ENCODE measurements at regions not wholly inside any gene's neighbourhood (a gene's known extent, or its start where the extent isn't known, plus 50 kb on each side); places are given as distances from the start of the nearest gene placed in this dataset.

DNA sequence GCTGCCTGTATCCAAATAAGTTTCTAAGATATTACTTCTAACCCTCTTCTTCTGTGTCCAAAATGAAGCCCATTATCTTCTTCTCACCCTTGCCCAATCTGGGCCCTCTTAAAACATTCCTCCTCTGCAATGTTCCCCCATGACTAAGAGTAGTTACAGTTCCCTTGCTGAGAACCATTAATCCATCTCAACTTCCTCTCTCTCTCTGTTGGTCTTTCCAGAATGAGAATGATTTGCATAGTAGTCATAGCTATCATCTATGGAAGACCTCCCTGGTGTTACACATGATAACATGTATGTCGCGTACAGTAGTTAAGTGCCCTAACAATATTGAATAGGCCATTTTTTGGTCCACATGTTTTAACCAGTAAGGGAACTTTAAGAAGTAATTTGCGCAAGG lies 177.9 kb downstream of the ANXA2 start:
- DNase-seq (ENCODE audit: low read depth in 2 of 2): no peak
- no peak for TF ChIP-seq CTCF (IDR thresholded peaks at IDR 0.05; ENCODE audit: low read depth, low read length)
- H3K4me3 ChIP-seq (replicated peaks in 1 of 2; ENCODE audit: low read depth in 2 of 2, low read length in 2 of 2): no peak overlapping the region

DNA sequence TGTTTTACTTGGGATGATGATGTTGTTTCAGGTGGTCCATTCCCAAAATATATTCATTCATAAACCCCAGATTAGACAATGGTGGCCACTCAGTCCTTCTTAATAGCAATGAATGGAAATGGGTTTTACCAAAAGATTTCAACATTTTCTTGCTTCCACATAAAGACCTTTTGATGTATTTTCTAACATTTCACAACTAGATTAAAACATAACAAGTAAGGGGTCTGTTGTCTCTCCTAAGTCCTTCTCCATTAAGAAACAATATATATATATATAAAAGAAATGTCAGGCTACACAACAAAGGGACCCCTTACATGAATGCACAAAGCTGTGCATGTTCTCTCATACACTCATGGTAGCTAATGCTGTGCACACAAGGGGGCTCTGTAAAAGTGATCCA lies 176.4 kb downstream of the ANXA2 start:
- TF ChIP-seq CTCF (IDR thresholded peaks at IDR 0.05; ENCODE audit: low read depth, low read length): no peak
- H3K4me3 ChIP-seq (replicated peaks in 1 of 2; ENCODE audit: low read depth in 2 of 2, low read length in 2 of 2): no peak overlapping the region
- no peak for DNase-seq (ENCODE audit: low read depth in 2 of 2)

GRCh38 chr15:60222404-60222803 lies 175.4 kb downstream of the ANXA2 start:
- no peak overlapping the region for H3K4me3 ChIP-seq (replicated peaks in 1 of 2; ENCODE audit: low read depth in 2 of 2, low read length in 2 of 2)
- TF ChIP-seq CTCF (IDR thresholded peaks at IDR 0.05; ENCODE audit: low read depth, low read length): no peak
- DNase-seq (ENCODE audit: low read depth in 2 of 2): no peak

GRCh38 chr15:60223176-60223575 lies 174.6 kb downstream of the ANXA2 start:
- H3K4me3 ChIP-seq (replicated peaks in 1 of 2; ENCODE audit: low read depth in 2 of 2, low read length in 2 of 2): no peak overlapping the region
- no peak for DNase-seq (ENCODE audit: low read depth in 2 of 2)
- TF ChIP-seq CTCF (IDR thresholded peaks at IDR 0.05; ENCODE audit: low read depth, low read length): no peak

DNA sequence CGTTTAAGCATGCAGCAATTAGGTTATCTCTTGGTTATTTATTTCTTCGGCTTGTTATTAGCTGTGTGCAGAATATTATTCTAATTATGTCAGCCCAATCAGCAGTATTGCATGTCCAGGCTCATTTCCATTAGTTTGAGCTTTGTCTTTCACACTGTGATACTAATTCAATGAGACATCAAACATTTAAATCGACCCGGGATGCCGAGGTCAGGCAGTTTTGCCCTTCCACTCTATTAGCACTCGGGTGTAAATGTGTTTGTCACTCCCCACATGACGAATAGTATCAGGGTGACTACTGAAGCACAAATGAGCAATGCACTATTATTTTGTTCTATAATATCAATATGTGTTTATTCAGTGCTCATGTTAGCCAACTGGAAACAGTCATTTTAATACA lies 170.9 kb downstream of the ANXA2 start:
- no peak for DNase-seq (ENCODE audit: low read depth in 2 of 2)
- TF ChIP-seq CTCF (IDR thresholded peaks at IDR 0.05; ENCODE audit: low read depth, low read length): no peak
- no peak overlapping the region for H3K4me3 ChIP-seq (replicated peaks in 1 of 2; ENCODE audit: low read depth in 2 of 2, low read length in 2 of 2)

DNA sequence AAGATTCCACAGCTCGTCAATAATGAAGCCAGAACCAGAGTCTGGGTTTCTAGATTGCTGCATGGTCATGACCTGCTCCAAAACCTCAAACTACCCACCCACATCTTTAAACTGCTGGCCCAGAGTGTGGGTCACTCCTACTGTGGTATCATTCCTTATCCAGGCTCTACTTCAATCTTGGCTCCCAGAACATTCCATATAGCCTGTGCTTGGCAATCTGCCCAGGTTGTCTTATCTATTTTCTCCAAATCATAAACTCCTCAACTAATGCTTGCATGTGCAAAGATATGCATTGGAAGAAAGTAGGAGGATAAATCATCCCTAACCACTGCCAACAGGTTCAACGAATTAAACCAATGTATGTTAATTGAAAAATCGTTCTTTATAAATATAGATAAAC lies 169.7 kb downstream of the ANXA2 start:
- TF ChIP-seq CTCF (IDR thresholded peaks at IDR 0.05; ENCODE audit: low read depth, low read length): no peak
- no peak for DNase-seq (ENCODE audit: low read depth in 2 of 2)
- H3K4me3 ChIP-seq (replicated peaks in 1 of 2; ENCODE audit: low read depth in 2 of 2, low read length in 2 of 2): no peak overlapping the region

- no peak for DNase-seq (ENCODE audit: low read depth in 2 of 2)
- no peak overlapping the region for H3K4me3 ChIP-seq (replicated peaks in 1 of 2; ENCODE audit: low read depth in 2 of 2, low read length in 2 of 2)
- TF ChIP-seq CTCF (IDR thresholded peaks at IDR 0.05; ENCODE audit: low read depth, low read length): no peak
Measured at GRCh38 chr15:60228619-60229018, 169.2 kb downstream of the ANXA2 start.

Data from cardiac fibroblast (primary cell).